A673 (cell line): ENCODE measurements at regions not wholly inside any gene's neighbourhood (a gene's known extent, or its start where the extent isn't known, plus 50 kb on each side); places are given as distances from the start of the nearest gene placed in this dataset.

Experiments
- EZH2 ChIP-seq: fragments of 200-600 bp; sonication (generic); IDR thresholded peaks from 2 replicates; pipeline ENCODE4 v1.6.1; 2017; ENCODE audit warnings: borderline replicate concordance, low read depth, mild to moderate bottlenecking, mixed read lengths, antibody characterized with exemption, low read length; ENCODE audit not compliant: poor library complexity, severe bottlenecking
- TF ChIP-seq, protein P1 (sequence below): fragments of 300-800, 200-600 bp; sonication (generic); conservative IDR thresholded peaks from 2 replicates; pipeline ENCODE4 v1.5.1; 2017; ENCODE audit warnings: low read depth, mild to moderate bottlenecking, antibody characterized with exemption, low read length, moderate library complexity, mixed read lengths

DNA sequence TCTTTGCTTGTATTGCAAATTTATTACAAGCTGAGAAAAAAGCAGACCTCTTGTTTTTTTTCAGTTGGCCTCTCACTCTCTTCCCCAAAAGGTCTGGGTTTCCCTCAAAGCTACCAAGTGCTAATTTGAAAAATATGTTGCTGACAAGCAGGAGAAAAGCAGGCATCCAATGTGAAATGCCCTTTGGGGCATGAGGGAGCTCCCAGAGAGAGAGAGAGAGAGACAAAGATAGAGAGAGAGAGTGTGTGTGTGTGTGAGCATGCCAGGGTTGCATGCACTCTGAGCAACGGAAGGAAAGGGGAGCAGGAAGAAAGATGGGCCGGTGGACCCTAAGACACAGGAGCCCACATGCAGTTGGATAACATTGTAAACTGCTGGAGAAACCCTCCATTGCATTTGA is 358.4 kb downstream of the TMEM38B start:
- TF ChIP-seq, protein P1, sequence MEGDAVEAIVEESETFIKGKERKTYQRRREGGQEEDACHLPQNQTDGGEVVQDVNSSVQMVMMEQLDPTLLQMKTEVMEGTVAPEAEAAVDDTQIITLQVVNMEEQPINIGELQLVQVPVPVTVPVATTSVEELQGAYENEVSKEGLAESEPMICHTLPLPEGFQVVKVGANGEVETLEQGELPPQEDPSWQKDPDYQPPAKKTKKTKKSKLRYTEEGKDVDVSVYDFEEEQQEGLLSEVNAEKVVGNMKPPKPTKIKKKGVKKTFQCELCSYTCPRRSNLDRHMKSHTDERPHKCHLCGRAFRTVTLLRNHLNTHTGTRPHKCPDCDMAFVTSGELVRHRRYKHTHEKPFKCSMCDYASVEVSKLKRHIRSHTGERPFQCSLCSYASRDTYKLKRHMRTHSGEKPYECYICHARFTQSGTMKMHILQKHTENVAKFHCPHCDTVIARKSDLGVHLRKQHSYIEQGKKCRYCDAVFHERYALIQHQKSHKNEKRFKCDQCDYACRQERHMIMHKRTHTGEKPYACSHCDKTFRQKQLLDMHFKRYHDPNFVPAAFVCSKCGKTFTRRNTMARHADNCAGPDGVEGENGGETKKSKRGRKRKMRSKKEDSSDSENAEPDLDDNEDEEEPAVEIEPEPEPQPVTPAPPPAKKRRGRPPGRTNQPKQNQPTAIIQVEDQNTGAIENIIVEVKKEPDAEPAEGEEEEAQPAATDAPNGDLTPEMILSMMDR, result no peak
- TF ChIP-seq EZH2, result no peak
